Hepatocyte (in vitro differentiated cells): ENCODE measurements at regions not wholly inside any gene's neighbourhood (a gene's known extent, or its start where the extent isn't known, plus 50 kb on each side); places are given as distances from the start of the nearest gene placed in this dataset.

Experiments
- DNase-seq: peaks from one replicate; pipeline ENCODE4 v3.0.0-alpha.2; 2016; ENCODE audit warnings: low spot score
- H2AFZ ChIP-seq: fragments of 200-600 bp; sonication (generic); 2 replicates; pipeline ENCODE4 v1.6.0; 2016; ENCODE audit warnings: antibody characterized with exemption, mild to moderate bottlenecking
- H3K27ac ChIP-seq: fragments of 200-600 bp; sonication (generic); 2 replicates; pipeline ENCODE4 v1.5.1; 2016; ENCODE audit warnings: mild to moderate bottlenecking
- H3K27me3 ChIP-seq: fragments of 200-600 bp; sonication (generic); 2 replicates; pipeline ENCODE4 v1.6.1; 2016
- H3K36me3 ChIP-seq: fragments of 200-600 bp; sonication (generic); replicated peaks from 2 replicates; pipeline ENCODE4 v1.5.1; 2016; ENCODE audit warnings: low read depth; ENCODE audit not compliant: insufficient read depth
- H3K4me1 ChIP-seq: fragments of 200-600 bp; sonication (generic); 2 replicates; pipeline ENCODE4 v1.5.1; 2016; ENCODE audit warnings: mild to moderate bottlenecking, moderate library complexity; ENCODE audit not compliant: insufficient read depth
- H3K4me2 ChIP-seq: fragments of 200-600 bp; sonication (generic); 2 replicates; pipeline ENCODE4 v1.6.0; 2016
- H3K4me3 ChIP-seq: fragments of 200-600 bp; sonication (generic); 2 replicates; pipeline ENCODE4 v1.5.1; 2016; ENCODE audit warnings: mild to moderate bottlenecking
- H3K79me2 ChIP-seq: fragments of 200-600 bp; sonication (generic); 2 replicates; pipeline ENCODE4 v1.6.0; 2017; ENCODE audit warnings: mild to moderate bottlenecking
- H3K9me2 ChIP-seq: fragments of 200-600 bp; sonication (generic); replicated peaks from 2 replicates; pipeline ENCODE4 v1.6.0; 2017; ENCODE audit warnings: mild to moderate bottlenecking; ENCODE audit not compliant: insufficient read depth
- H3K9me3 ChIP-seq: fragments of 200-600 bp; sonication (generic); 2 replicates; pipeline ENCODE4 v1.5.1; 2016; ENCODE audit warnings: low read depth, mild to moderate bottlenecking
- H4K20me1 ChIP-seq: fragments of 200-600 bp; sonication (generic); 2 replicates; pipeline ENCODE4 v1.6.0; 2016; ENCODE audit warnings: mild to moderate bottlenecking; ENCODE audit not compliant: insufficient read depth, poor library complexity, severe bottlenecking
- CTCF ChIP-seq: fragments of 200-600 bp; sonication (generic); IDR thresholded peaks from 2 replicates; pipeline ENCODE4 v1.5.1; 2016; ENCODE audit warnings: antibody characterized with exemption, mild to moderate bottlenecking; ENCODE audit not compliant: poor library complexity
- EZH2 ChIP-seq: fragments of 200-600 bp; sonication (generic); IDR thresholded peaks from 2 replicates; pipeline ENCODE4 v1.6.1; 2016; ENCODE audit warnings: antibody characterized with exemption, mild to moderate bottlenecking, borderline replicate concordance
- EZH2phosphoT487 ChIP-seq: fragments of 200-600 bp; sonication (generic); IDR thresholded peaks from one replicate; pipeline ENCODE4 v1.6.1; 2018; ENCODE audit warnings: antibody characterized with exemption, mild to moderate bottlenecking, low read depth, moderate library complexity; ENCODE audit not compliant: unreplicated experiment, severe bottlenecking
- WGBS: methylation state at CpG from one replicate; pipeline ENCODE4 v1.1.6; 2016; ENCODE audit warnings: low lambda C conversion rate; ENCODE audit errors: missing lambda C conversion rate; 5-methylcytosine and 5-hydroxymethylcytosine counted together

DNA sequence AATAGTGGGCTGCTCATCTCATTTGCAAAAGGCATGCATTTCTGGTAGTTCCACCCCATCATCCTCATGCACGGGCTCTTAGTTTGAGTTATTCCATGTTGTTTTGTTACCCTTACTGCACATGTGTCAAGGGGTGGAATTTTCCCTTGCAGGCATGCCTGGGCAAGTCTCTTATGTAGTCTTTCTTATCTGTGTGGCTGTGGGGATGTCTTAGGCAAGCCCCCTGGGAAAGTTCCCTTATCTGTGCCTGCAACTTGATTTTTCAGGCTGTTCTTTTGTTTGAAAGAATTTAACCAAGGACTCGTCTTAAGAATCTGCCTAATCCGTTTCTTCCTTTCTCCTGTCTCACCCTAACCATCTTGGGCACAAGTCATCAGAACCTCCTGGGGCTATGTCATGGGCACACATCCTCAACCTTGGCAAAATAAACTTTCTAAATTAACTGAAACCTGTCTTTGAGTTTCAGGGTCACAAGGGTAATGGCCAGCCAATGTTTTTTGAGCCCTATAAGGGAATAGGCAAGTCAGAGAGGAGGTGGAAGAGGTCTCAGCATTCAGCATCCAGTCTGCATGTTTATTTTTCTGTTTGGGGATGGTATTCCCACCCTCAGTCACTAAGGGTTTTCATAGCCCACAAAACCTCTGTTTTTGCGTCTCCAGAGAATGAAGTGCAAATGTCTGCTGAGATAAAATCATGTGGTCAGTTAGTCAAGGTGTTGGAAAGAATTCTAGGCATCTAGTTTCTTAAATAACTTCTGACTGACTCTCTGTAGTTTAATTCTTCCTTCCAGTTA lies 579.7 kb downstream of the PLA2G4A start:
- no peaks in the 10 kb centered on the region for H4K20me1 ChIP-seq
- 44% methylated on average over 4 of the region's 4 CpGs for WGBS
- H2AFZ ChIP-seq = peak overlapping the region; percentile 30
- H3K4me3 ChIP-seq = no peak overlapping the region
- no peak for DNase-seq
- no peak for TF ChIP-seq EZH2phosphoT487
- H3K9me3 ChIP-seq = no peaks in the 10 kb centered on the region
- H3K27me3 ChIP-seq = no peaks in the 10 kb centered on the region
- H3K36me3 ChIP-seq = no peaks in the 10 kb centered on the region
- H3K27ac ChIP-seq = peak overlapping the region; percentile 74
- no peaks in the 10 kb centered on the region for H3K9me2 ChIP-seq
- H3K4me2 ChIP-seq = no peak overlapping the region
- H3K79me2 ChIP-seq = no peaks in the 10 kb centered on the region
- peaks cover 11% of the 10 kb centered on the region for H3K4me1 ChIP-seq

GRCh38 chr1:187409341-187409740 lies 580.6 kb downstream of the PLA2G4A start:
- no peak overlapping the region for H3K4me3 ChIP-seq
- TF ChIP-seq EZH2phosphoT487 (no peak), CTCF (no peak), EZH2 (no peak)
- H3K4me1 ChIP-seq = peaks cover 11% of the 10 kb centered on the region
- H3K9me3 ChIP-seq = no peaks in the 10 kb centered on the region
- 21% methylated on average over 2 of the region's 2 CpGs for WGBS
- no peaks in the 10 kb centered on the region for H3K36me3 ChIP-seq
- H3K4me2 ChIP-seq = no peak overlapping the region
- H4K20me1 ChIP-seq = no peaks in the 10 kb centered on the region
- peak overlapping the region; percentile 74 for H3K27ac ChIP-seq
- no peak overlapping the region for H2AFZ ChIP-seq
- H3K27me3 ChIP-seq = no peaks in the 10 kb centered on the region
- no peaks in the 10 kb centered on the region for H3K79me2 ChIP-seq
- no peaks in the 10 kb centered on the region for H3K9me2 ChIP-seq
- peak; percentile 42 for DNase-seq

DNA sequence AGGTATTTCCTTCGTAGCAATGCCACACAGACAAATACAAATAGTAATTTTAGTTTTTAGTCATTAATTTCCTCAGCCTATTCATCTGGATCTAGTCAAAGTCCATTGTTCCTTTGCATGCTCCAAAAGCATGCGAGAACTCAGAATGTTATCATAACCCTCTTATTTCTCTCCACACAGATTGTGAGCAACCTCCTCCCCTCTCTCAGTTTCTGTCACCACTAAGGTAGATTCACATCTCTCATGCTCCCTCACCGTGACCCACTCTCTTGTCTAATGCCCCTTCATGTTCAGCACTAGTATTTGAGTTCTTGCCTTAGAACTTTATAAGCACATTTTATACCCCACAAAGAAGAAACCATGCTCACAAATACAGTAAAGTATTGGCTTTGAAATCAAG lies 582.4 kb downstream of the PLA2G4A start:
- Histone ChIP-seq H3K27me3 (no peaks in the 10 kb centered on the region), H3K27ac (no peak overlapping the region), H3K4me3 (no peak overlapping the region), H3K79me2 (no peaks in the 10 kb centered on the region), H3K36me3 (no peaks in the 10 kb centered on the region), H3K9me3 (no peaks in the 10 kb centered on the region), H4K20me1 (no peaks in the 10 kb centered on the region), H3K9me2 (no peaks in the 10 kb centered on the region), H2AFZ (no peak overlapping the region), H3K4me1 (peaks cover 11% of the 10 kb centered on the region), H3K4me2 (no peak overlapping the region)
- no peak for TF ChIP-seq EZH2phosphoT487
- TF ChIP-seq CTCF = no peak
- TF ChIP-seq EZH2 = no peak
- DNase-seq = no peak
- 94% methylated on average over 3 of the region's 3 CpGs for WGBS

DNA sequence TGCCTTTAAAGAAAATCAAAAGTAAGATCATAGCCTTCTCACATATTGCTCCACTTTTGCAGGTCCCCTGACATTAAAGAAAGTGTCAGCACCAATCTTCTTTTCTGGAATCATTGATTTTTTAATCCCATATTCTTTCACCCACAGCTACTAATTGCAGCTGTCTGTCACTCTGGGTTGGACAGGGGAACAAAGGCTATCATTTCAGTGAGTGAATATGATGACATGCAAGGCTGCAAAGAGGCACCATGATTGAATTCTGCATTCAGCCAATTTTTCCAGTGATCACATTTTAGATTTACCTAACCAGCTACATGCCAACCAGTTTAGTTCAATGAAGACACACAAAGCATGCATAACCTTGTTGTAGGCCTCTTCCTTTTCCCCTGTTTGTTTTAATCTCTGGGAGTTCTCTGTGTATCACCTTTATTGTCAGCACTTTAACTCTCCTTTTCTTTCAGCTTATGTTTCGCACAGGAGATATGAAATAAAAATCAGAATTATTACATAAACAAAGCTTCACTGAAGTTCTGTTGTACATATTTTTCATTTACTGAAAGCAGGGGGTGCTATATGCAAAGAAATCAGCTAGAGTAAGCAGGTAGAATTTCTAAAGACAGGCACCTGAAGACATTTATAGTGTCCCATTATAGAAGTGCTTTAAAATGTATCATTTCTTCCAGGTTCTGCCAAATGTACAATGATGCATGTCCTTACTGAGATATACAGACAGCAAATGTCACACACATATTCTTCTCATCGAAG lies 584.8 kb downstream of the PLA2G4A start:
- no peaks in the 10 kb centered on the region for H4K20me1 ChIP-seq
- no peaks in the 10 kb centered on the region for H3K79me2 ChIP-seq
- no peak overlapping the region for H3K4me3 ChIP-seq
- no peaks in the 10 kb centered on the region for H3K9me3 ChIP-seq
- 87% methylated on average over 2 of the region's 2 CpGs for WGBS
- no peaks in the 10 kb centered on the region for H3K36me3 ChIP-seq
- H3K27me3 ChIP-seq = no peaks in the 10 kb centered on the region
- TF ChIP-seq CTCF = peak; percentile 60
- TF ChIP-seq EZH2 = no peak
- DNase-seq = no peak
- no peak overlapping the region for H3K27ac ChIP-seq
- H2AFZ ChIP-seq = no peak overlapping the region
- no peak overlapping the region for H3K4me2 ChIP-seq
- H3K9me2 ChIP-seq = no peaks in the 10 kb centered on the region
- peaks cover 7% of the 10 kb centered on the region for H3K4me1 ChIP-seq
